T1000 (cell line): ENCODE measurements at regions not wholly inside any gene's neighbourhood (a gene's known extent, or its start where the extent isn't known, plus 50 kb on each side); places are given as distances from the start of the nearest gene placed in this dataset.
"Not testable (repeated sequence)": the region's sequence is repeated elsewhere in the genome, so short reads cannot be mapped to it uniquely, and the experiment has no call there.

Source experiments
- DNase-seq: peaks from one replicate; lab custom pipeline; 2025; ENCODE audit warnings: mixed read lengths; lab: John Stamatoyannopoulos, UW

DNA sequence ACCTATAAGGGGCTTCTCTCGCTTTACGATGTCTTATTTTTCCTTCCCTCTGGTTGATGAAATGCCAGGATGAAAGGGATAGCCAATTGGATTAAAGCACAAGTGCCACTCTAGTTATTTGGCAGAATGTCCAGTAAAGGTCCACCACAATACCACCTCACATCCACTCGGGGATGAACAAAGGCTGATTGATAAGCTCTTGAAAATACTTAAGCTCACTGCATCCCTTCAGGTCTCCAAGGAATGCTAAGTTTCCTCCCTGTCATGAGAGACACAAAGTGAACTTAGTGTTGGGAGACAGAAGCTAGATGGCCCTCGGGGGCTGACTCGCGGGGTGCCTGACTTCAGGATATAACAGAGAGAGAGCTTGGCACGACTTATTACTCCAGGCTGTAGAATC, 185.9 kb upstream of the ZNF644 start:
- DNase-seq: not testable (repeated sequence)

GRCh38 chr1:91204150-91204549, 182.3 kb upstream of the ZNF644 start:
- DNase-seq: not testable (repeated sequence)

DNA sequence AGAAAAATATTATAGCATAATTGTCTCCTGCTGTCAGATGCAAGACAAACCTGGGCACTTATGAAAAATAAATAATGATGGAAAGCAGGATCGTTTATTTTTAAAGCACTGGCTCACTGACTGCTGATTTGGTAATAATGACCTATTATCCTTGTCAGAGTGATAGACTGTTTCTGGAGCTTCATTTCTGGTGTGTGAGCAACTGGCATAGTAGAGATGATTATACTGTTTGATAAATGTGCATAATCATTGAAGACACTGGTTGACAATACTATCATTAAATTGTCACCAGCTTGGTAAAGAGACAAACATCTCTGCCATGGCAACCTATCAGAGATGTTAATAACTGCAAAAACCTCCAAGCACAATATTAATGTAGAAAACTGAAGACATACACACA, 179.9 kb upstream of the ZNF644 start:
- no peak for DNase-seq

DNA sequence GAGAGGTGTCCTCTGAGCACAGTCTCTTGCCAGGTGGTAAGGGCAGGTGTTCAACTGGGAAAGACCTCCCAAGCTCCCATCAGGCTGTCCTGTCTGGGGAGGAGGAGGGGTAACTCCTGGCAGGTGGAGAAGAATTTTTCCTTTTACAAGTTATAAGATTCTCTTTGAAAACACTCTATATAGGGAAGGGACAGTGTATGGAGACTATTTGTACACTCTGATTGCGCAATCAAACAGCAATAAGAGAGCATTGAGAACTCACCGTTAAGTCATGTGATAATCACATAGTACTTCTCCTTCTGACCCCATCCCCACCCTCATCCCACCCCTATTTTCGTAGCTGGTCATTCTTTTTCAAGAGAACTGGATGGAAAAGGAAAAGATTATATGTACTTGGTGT, 179.3 kb upstream of the ZNF644 start:
- DNase-seq: no peak

- no peak for DNase-seq
Measured at GRCh38 chr1:91200675-91201074, 178.8 kb upstream of the ZNF644 start.

DNA sequence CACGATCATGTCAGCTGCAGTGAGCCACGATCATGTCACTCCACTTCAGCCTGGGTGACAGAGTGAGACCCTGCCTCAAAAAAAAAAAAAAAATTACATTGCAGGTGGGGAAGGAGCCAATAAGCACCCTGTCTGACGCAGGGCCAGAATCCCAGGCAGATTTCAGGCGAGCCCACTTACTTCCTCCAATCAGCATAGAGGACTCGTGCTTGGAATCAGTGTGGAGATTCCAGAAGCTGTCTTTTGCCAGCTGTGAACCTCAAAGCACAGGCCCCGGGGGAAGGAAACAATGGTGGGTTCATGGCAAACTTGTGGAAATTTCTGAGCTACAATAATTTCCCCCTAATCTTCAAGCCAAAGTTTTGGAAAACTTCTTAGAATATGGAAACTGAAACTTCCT, 178.2 kb upstream of the ZNF644 start:
- no peak for DNase-seq

DNA sequence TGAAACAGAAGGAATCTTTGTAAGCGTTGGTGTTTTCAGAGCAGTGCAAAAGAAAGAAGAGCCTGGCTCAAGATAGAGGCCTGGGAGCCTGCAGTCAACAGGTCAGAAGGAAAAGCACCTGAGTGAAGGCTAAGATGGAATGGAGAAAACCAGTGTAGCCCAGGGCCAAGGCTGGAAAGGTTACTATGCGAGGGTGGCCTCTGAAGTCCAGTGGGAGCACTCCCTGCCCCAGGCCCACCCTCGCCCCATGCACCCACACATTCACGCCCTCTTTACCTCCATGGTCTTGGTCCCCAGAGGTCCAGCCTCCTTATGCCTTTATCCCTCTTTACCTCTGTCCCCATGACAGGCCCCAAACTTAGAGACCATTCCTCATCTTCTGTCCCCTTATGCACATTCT, 169.2 kb upstream of the ZNF644 start:
- no peak for DNase-seq

DNA sequence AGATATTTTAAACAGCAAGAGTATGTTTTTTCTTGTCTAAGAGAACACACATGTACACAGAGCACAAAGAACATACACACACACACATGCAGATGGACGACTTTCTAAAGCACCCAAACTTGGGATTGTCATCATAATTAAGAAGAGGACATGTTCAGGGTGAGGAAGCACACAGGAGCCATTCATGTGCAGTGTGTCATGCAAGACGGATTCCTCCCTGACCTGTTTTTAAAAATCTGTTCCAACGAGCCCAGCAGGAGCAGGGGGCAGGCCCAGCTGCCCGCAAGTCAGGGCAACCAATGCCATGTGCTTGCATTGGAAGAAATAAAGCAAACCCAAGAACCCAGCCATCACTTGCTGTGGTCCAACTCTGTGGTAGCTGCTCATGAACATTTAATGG, 167.3 kb upstream of the ZNF644 start:
- DNase-seq: no peak

DNA sequence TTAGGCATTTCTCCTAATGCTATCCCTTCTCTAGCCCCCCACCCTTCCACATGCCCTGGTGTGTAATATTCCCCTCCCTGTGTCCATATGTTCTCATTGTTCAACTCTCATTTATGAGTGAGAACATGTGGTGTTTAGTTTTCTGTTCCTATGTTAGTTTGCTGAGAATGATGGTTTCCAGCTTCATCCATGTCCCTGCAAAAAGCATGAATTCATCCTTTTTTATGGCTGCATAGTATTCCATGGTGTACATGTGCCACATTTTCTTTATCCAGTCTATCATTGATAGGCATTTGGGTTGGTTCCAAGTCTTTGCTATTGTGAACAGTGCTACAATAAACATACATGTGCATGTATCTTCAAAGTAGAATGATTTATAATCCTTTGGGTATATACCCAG, 161.0 kb upstream of the ZNF644 start:
- not testable (repeated sequence) for DNase-seq

DNA sequence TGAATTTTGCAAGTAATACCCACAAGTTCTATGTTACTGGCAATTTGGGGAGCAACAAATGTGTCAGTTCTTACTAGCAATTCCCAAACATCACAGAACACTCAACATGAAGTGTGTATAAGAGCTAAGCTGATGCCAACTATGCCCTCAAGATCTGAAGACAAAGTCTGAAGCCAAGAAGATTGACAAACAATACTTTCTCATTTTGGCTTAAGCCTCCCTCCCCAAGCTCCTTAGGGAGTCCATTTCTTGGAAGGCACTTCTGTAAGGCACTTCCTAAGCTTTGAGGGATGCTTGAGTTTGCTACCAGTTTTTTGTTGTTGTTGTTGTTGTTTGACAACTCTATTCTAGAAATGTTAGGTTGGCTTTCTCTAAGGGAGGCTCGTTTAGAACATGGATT, 154.4 kb upstream of the ZNF644 start:
- no peak for DNase-seq

GRCh38 chr1:91174734-91175133, 152.9 kb upstream of the ZNF644 start:
- no peak for DNase-seq

GRCh38 chr1:91173346-91173890, 151.6 kb upstream of the ZNF644 start:
- no peak for DNase-seq

GRCh38 chr1:91172541-91172940, 150.7 kb upstream of the ZNF644 start:
- no peak for DNase-seq

- DNase-seq: no peak
Measured at GRCh38 chr1:91171898-91172297, 150.1 kb upstream of the ZNF644 start.

DNA sequence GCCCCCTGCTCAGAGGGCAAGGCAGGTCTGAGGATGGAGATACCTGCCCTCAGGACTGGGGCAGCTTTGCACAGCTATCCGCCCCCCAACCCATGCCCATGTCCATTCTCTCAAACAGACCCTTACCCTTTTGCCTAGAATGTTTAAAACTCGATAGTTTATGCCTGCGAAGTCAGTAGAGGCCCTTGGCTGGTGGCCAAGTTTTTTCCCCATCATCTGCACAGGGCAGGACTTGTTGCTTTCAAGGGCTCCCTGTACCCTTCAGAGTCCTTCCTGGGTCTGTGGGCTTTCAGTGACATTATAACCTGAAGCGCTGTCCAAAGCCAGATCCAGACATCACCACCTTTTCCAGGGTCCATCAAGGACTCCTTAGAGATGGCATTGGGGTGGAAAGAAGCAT, 148.7 kb upstream of the ZNF644 start:
- no peak for DNase-seq

GRCh38 chr1:91166106-91166712, 144.4 kb upstream of the ZNF644 start:
- peak; percentile 45 for DNase-seq

GRCh38 chr1:91165033-91165654, 143.3 kb upstream of the ZNF644 start:
- DNase-seq: peak; percentile 71

DNA sequence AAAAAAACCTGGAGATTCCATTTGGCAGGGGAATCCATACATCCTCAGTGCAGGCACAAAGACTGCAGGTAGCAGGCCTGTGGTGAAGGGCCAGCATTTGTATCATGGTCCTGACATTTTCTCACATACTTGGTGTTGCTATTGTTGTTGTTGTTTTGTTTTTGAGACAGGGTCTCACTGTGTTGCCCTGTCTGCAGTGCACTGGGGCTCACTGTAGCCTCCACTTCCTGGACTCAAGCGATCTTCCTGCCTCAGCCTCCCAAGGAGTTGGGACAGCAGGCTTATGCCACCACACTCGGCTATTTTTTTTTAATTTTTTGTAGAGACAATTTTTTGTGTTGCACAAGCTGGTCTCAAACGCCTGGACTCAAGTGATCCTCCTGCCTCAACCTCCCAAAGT, 140.8 kb upstream of the ZNF644 start:
- DNase-seq: no peak

GRCh38 chr1:91161749-91162148, 139.9 kb upstream of the ZNF644 start:
- no peak for DNase-seq

DNA sequence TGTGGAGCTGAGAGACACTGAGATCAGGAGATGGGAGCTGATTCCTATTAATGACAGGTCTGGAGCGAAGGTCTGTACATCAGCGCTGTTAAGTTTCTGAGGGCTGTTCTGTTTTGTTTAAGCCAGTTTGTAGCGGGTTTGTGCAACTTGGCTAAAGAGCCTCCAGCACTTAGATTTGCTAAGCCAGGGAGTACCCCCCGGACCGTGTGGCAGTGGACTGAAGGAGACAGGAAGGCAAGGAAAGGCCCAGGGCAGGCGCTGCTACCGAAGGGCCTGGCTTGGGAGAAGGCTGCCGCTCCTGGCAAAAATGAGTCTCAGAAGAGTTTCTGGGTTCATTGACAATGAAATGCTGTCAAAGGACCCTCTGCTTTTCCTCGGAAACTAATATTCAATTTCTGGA, 139.3 kb upstream of the ZNF644 start:
- DNase-seq: no peak

GRCh38 chr1:91160363-91161075, 138.7 kb upstream of the ZNF644 start:
- no peak for DNase-seq

DNA sequence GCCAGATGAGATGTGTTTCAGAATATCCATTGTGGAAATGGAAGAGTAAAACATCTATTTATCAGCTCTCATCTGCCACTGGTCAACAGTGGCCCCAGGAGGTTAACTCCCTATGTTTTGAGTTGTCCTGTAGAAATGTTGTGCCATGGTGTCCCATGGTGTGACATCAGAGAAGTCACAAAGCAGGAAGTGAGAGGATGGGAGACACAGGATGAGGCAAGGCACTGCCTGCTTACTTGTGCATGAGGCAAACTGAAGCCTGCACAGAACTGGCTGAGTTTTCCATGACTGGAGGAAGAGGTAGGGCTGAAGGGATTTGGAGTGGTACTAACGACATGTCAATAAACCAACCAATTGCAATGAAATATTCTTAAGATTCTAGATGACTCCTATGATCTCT, 131.5 kb upstream of the ZNF644 start:
- DNase-seq: no peak

DNA sequence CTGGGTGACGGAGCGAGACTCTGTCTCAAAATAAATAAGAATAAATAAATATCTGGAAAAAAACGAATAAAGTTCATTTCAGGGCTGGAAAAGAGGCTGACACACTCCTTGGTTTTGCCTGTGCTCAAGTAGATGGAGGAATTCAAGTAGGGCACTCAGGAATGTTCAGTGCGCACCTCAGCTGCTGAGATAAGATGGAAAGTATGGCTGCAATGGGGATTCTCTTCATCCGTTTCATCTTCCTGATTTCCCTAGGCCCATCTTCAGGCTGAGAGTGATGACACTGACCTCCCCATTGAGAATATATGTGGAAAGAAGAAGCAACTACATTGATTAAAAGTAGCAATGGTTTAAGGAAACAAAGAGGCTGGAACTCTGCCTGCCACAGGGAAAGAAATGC, 130.5 kb upstream of the ZNF644 start:
- DNase-seq: no peak
